ENCODE measurements at regions not wholly inside any gene's neighbourhood (a gene's known extent, or its start where the extent isn't known, plus 50 kb on each side); places are given as distances from the start of the nearest gene placed in this dataset.

DNA sequence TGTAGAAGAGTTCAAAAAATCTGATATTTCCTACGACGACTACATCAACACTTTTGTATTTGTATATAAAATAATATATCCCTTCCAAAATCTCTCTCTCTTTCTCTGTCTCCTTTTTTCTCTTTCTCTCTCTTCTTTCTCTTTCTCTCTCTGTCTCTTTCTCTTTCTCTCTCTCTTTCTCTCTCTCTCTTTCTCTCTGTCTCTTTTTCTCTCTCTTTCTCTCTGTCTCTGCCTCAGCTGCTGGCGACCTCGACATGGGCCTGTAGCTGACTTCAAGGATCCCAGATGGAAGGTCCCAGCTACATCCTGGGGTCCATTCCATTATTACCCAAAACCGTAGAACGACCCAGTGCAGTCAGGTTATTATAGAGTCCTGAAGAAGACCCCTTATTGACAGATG is 90.0 kb downstream of the CD24 start:
- no peaks in the 10 kb centered on the region for H3K9me2 ChIP-seq (ENCODE audit: insufficient read depth)
- H3K4me2 ChIP-seq = no peak overlapping the region
- H4K20me1 ChIP-seq (replicated peaks; ENCODE audit: insufficient read depth) = no peaks in the 10 kb centered on the region
- ATAC-seq (no peak), DNase-seq (ENCODE audit: low spot score) (no peak)
- peaks cover 7% of the 10 kb centered on the region; the same call in 1 of the 2 replicates for H3F3A ChIP-seq (replicated peaks; ENCODE audit: low read depth)
- Mint-ChIP-seq H3K27me3 (ENCODE audit: insufficient read depth, low read depth, poor library complexity) (peaks cover 5% of the 10 kb centered on the region), H3K36me3 (ENCODE audit: low read depth) (no peaks in the 10 kb centered on the region), H3K4me3 (no peak overlapping the region), H3K9me3 (no peaks in the 10 kb centered on the region; the same call in 2 of the 3 replicates), H3K4me1 (peaks cover 51% of the 10 kb centered on the region), H3K27ac (no peak overlapping the region)
- no peaks in the 10 kb centered on the region for H3K27me3 ChIP-seq (ENCODE audit: insufficient read depth)
- no peak overlapping the region for H3K4me3 ChIP-seq
- peaks cover 51% of the 10 kb centered on the region for H3K4me1 ChIP-seq (ENCODE audit: insufficient read depth)
- no peak overlapping the region for H2AFZ ChIP-seq
- TF ChIP-seq POLR2AphosphoS5 (IDR thresholded peaks at IDR 0.05; ENCODE audit: low read depth) (no peak), CREB1 (CRISPR knock-in tag; IDR thresholded peaks at IDR 0.05; ENCODE audit: low read depth) (no peak), ZNF331 (CRISPR knock-in tag; IDR thresholded peaks at IDR 0.05; ENCODE audit: low read depth) (no peak), REST (IDR thresholded peaks at IDR 0.05; ENCODE audit: unreplicated experiment) (no peak), ZNF462 (CRISPR knock-in tag; IDR thresholded peaks at IDR 0.05) (no peak), ETS1 (IDR thresholded peaks at IDR 0.05) (no peak), JUNB (IDR thresholded peaks at IDR 0.05; ENCODE audit: unreplicated experiment) (no peak), STAT1 (IDR thresholded peaks at IDR 0.05; ENCODE audit: unreplicated experiment) (no peak), NANOG (IDR thresholded peaks at IDR 0.05; ENCODE audit: borderline replicate concordance) (no peak), EZH2phosphoT487 (IDR thresholded peaks at IDR 0.05; ENCODE audit: unreplicated experiment) (no peak)
- TF ChIP-seq, protein P1, sequence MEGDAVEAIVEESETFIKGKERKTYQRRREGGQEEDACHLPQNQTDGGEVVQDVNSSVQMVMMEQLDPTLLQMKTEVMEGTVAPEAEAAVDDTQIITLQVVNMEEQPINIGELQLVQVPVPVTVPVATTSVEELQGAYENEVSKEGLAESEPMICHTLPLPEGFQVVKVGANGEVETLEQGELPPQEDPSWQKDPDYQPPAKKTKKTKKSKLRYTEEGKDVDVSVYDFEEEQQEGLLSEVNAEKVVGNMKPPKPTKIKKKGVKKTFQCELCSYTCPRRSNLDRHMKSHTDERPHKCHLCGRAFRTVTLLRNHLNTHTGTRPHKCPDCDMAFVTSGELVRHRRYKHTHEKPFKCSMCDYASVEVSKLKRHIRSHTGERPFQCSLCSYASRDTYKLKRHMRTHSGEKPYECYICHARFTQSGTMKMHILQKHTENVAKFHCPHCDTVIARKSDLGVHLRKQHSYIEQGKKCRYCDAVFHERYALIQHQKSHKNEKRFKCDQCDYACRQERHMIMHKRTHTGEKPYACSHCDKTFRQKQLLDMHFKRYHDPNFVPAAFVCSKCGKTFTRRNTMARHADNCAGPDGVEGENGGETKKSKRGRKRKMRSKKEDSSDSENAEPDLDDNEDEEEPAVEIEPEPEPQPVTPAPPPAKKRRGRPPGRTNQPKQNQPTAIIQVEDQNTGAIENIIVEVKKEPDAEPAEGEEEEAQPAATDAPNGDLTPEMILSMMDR (conservative IDR thresholded peaks at IDR 0.05; ENCODE audit: low read depth in 2 of 2) = no peak
- no peaks in the 10 kb centered on the region for H3K36me3 ChIP-seq (ENCODE audit: insufficient read depth)
- no peaks in the 10 kb centered on the region for H3K79me2 ChIP-seq (replicated peaks; ENCODE audit: insufficient read depth)
- no peak overlapping the region for H3K27ac ChIP-seq (ENCODE audit: low read depth)

Data from GM23338 (cell line).